ENCODE measurements at regions not wholly inside any gene's neighbourhood (a gene's known extent, or its start where the extent isn't known, plus 50 kb on each side); places are given as distances from the start of the nearest gene placed in this dataset.
A peak's percentile ranks its signal among the peaks of the same experiment; 100 is the strongest.
"Not testable (repeated sequence)": the region's sequence is repeated elsewhere in the genome, so short reads cannot be mapped to it uniquely, and the experiment has no call there.

DNA sequence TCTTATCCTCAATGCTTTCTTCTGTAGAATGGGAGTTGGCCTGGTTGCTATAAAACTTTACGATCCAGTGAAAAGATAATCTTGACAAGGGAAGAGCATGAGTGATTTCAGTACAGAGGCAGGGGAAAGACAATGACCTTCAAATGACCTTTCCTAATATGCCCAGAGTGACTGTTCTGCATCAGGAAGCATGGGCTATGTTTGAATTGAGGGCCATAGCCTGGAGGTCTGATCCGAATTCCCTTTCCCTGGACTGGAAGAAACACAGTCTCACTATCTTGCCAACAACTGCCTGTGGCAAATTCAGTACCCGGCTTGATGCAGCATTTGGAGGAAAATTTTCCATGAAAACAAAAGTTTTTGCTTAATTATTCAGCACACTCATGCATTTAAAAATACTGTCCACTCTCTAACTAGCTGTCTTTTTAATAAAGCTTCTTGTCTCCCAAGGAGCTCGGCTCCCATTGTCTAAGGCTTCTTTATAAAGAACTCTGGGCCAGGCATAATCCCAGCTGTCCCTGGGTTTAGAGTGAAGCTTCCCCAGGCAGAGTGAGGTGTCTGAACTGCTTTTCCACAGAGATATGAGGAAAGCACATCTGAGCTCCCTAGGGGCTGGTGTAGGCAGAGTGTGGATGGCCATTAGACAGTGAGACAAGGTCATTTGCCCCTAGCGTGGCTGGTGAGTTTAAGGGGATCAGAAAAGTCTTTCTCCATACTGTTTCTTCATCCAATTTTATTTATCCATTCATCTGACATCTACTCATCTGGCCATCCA, 132.7 kb upstream of the CADM1 start:
- Mint-ChIP-seq H3K4me1 (peaks cover 16% of the 10 kb centered on the region), H3K4me3 (no peak overlapping the region), H3K36me3 (no peaks in the 10 kb centered on the region), H3K27me3 (ENCODE audit: low read depth) (no peaks in the 10 kb centered on the region), H3K9me3 (no peaks in the 10 kb centered on the region), H3K27ac (peak overlapping the region; percentile 33)
- DNase-seq (ENCODE audit: low spot score in 2 of 2, unreplicated experiment in 2 of 2): no peak
- TF ChIP-seq, protein P1, sequence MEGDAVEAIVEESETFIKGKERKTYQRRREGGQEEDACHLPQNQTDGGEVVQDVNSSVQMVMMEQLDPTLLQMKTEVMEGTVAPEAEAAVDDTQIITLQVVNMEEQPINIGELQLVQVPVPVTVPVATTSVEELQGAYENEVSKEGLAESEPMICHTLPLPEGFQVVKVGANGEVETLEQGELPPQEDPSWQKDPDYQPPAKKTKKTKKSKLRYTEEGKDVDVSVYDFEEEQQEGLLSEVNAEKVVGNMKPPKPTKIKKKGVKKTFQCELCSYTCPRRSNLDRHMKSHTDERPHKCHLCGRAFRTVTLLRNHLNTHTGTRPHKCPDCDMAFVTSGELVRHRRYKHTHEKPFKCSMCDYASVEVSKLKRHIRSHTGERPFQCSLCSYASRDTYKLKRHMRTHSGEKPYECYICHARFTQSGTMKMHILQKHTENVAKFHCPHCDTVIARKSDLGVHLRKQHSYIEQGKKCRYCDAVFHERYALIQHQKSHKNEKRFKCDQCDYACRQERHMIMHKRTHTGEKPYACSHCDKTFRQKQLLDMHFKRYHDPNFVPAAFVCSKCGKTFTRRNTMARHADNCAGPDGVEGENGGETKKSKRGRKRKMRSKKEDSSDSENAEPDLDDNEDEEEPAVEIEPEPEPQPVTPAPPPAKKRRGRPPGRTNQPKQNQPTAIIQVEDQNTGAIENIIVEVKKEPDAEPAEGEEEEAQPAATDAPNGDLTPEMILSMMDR (IDR thresholded peaks at IDR 0.05; ENCODE audit: unreplicated experiment): no peak

DNA sequence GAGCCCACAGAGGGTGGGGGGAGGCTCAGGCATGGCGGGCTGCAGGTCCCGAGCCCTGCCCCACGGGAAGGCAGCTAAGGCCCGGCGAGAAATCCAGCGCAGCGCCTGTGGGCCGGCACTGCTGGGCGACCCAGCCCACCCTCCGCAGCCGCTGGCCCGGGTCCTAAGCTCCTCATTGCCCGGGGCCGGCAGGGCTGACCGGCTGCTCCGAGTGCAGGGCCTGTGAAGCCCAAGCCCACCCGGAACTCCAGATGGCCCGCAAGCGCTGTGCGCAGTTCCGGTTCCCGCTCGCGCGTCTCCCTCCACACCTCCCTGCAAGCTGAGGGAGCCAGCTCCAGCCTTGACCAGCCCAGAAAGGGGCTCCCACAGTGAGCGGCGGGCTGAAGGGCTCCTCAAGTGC, 129.8 kb upstream of the CADM1 start:
- not testable (repeated sequence) for H3K27ac Mint-ChIP-seq; DNase-seq (ENCODE audit: low spot score in 2 of 2, unreplicated experiment in 2 of 2); H3K27me3 Mint-ChIP-seq (ENCODE audit: low read depth); H3K36me3 Mint-ChIP-seq; H3K9me3 Mint-ChIP-seq; H3K4me3 Mint-ChIP-seq
- H3K4me1 Mint-ChIP-seq: peaks cover 30% of the 10 kb centered on the region

DNA sequence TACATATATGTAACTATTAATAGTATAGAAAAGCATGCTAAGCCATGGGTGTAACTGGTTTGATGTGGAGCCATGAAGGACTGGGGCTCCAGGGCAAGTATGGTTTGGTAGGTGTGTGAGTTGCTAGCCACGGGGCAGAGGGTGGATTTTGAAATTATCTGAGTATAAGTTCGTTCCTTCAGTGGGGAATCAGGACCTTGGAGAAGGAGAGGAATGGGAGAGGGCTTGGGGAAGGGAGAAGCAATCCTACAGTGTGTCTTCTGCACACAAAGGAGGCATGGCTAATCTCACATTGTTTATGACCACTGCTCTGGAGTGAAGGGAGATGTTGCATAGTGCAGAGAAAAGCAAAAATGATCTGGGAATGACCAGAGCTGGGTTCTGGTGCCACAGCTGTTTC, 127.8 kb upstream of the CADM1 start:
- H3K4me1 Mint-ChIP-seq: peaks cover 24% of the 10 kb centered on the region
- no peaks in the 10 kb centered on the region for H3K27me3 Mint-ChIP-seq (ENCODE audit: low read depth)
- H3K27ac Mint-ChIP-seq: no peak overlapping the region
- no peak overlapping the region for H3K4me3 Mint-ChIP-seq
- TF ChIP-seq, protein P1 (IDR thresholded peaks at IDR 0.05; ENCODE audit: unreplicated experiment): no peak
- no peaks in the 10 kb centered on the region for H3K36me3 Mint-ChIP-seq
- no peaks in the 10 kb centered on the region for H3K9me3 Mint-ChIP-seq
- DNase-seq (ENCODE audit: low spot score in 2 of 2, unreplicated experiment in 2 of 2): no peak

DNA sequence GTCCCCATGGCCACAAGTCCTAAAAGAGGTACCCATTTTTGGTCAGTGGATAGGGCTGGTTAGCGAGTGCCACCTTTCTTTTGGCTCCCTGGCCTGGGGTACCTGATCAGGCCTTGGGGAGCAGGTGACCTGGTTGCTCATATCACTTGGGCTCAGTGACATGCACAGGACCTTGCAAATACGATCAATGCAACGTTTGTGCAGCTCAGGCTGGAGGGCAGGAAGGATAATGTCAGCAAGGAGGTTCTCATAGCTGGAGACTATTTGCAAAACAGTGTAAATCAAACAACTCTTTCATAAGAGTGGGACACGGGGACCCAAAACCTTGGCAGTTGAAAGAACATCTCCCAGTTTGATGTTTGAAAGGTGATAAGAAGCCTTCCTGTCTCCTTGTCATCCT, 127.4 kb upstream of the CADM1 start:
- Mint-ChIP-seq H3K36me3 (no peaks in the 10 kb centered on the region), H3K27me3 (ENCODE audit: low read depth) (no peaks in the 10 kb centered on the region), H3K4me1 (peaks cover 20% of the 10 kb centered on the region), H3K9me3 (no peaks in the 10 kb centered on the region), H3K4me3 (no peak overlapping the region), H3K27ac (no peak overlapping the region)
- no peak for DNase-seq (ENCODE audit: low spot score in 2 of 2, unreplicated experiment in 2 of 2)
- TF ChIP-seq, protein P1 (IDR thresholded peaks at IDR 0.05; ENCODE audit: unreplicated experiment): no peak

DNA sequence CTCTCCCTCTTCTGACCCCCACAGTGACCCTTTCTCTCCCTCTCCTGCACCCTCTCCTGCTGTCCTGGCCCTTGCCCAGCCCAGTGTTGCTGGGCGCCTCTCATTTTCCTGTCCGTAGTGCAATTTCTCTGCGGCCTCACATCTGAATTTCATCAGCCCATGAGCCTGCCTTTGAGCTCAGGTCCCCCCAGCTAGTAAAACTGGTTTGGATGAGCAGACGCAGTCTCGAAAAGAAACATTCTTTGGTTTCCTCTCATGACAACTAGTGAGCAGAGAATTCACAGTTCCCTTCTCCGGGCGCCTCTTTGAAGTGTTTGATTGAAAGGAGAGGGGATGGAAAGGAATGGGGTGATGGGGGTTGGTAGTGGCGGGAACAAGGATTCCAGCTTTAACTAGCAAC, 126.0 kb upstream of the CADM1 start:
- H3K27ac Mint-ChIP-seq: peak overlapping the region; percentile 70

DNA sequence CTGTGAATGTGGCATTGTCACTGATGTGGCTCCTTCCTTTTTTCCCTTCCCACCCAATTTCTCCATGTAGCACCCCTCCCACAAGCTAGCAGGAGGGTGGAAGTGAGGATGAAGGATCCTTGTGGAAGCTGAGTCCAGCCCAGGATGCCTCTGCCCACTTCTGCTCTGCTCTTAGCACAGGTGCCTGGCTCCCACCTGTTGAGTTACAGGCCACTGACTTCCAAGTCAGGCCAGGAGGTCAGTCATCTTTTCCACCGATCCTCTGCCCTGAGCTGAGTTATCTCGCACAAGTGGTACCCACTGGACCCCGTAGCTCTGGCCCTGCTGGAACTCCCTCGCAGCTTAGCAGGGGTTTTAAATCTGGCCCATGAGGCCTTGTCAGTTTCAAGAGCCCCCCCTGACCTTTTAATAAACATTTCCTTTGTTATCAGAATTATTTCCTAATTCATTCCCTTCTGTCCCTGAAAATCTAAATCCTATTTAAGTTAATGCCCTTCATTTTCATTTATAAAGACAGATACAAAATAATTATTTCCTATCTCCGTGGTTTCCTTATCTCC, 125.3 kb upstream of the CADM1 start:
- peaks cover 27% of the 10 kb centered on the region for H3K4me1 Mint-ChIP-seq
- H3K9me3 Mint-ChIP-seq: no peaks in the 10 kb centered on the region
- H3K36me3 Mint-ChIP-seq: no peaks in the 10 kb centered on the region
- TF ChIP-seq, protein P1 (IDR thresholded peaks at IDR 0.05; ENCODE audit: unreplicated experiment): no peak
- peak overlapping the region; percentile 70 for H3K27ac Mint-ChIP-seq
- no peak for DNase-seq (ENCODE audit: low spot score in 2 of 2, unreplicated experiment in 2 of 2)
- no peak overlapping the region for H3K4me3 Mint-ChIP-seq
- H3K27me3 Mint-ChIP-seq (ENCODE audit: low read depth): no peaks in the 10 kb centered on the region

More for the DNA sequence above, 126.0 kb upstream of the CADM1 start:
- H3K4me3 Mint-ChIP-seq: peak overlapping the region; percentile 5
- TF ChIP-seq, protein P1 (IDR thresholded peaks at IDR 0.05; ENCODE audit: unreplicated experiment): no peak
- no peak for DNase-seq (ENCODE audit: low spot score in 2 of 2, unreplicated experiment in 2 of 2)
- no peaks in the 10 kb centered on the region for H3K27me3 Mint-ChIP-seq (ENCODE audit: low read depth)
- no peaks in the 10 kb centered on the region for H3K9me3 Mint-ChIP-seq
- H3K36me3 Mint-ChIP-seq: no peaks in the 10 kb centered on the region
- H3K4me1 Mint-ChIP-seq: peaks cover 27% of the 10 kb centered on the region

Measured in mesothelial cell of epicardium (in vitro differentiated cells).